ENCODE measurements at regions not wholly inside any gene's neighbourhood (a gene's known extent, or its start where the extent isn't known, plus 50 kb on each side); places are given as distances from the start of the nearest gene placed in this dataset.
"Not testable (repeated sequence)": the region's sequence is repeated elsewhere in the genome, so short reads cannot be mapped to it uniquely, and the experiment has no call there.

DNA sequence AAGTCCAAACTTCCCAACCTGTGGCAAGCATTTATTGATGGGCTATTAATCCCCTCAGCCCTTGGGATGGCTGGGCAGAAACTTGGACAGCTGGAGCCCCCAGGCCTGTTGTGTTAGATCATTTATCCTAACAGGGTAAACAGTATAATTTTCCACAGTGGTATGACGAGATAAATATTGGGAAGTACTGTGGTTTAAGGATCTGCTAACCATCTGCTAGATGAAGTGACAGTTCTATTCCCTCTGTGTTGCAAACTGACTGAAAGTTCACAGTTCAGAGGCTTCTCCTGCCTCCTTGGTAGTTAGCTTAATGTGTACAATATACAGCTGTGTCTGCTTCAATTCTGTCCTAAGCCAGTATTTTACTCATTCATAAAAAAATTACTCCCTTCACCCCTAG, 127.5 kb upstream of the CHODL start:
- Mint-ChIP-seq H3K4me3 (no peak overlapping the region), H3K9me3 (no peaks in the 10 kb centered on the region)
- TF ChIP-seq, protein P1, sequence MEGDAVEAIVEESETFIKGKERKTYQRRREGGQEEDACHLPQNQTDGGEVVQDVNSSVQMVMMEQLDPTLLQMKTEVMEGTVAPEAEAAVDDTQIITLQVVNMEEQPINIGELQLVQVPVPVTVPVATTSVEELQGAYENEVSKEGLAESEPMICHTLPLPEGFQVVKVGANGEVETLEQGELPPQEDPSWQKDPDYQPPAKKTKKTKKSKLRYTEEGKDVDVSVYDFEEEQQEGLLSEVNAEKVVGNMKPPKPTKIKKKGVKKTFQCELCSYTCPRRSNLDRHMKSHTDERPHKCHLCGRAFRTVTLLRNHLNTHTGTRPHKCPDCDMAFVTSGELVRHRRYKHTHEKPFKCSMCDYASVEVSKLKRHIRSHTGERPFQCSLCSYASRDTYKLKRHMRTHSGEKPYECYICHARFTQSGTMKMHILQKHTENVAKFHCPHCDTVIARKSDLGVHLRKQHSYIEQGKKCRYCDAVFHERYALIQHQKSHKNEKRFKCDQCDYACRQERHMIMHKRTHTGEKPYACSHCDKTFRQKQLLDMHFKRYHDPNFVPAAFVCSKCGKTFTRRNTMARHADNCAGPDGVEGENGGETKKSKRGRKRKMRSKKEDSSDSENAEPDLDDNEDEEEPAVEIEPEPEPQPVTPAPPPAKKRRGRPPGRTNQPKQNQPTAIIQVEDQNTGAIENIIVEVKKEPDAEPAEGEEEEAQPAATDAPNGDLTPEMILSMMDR (IDR thresholded peaks at IDR 0.05; ENCODE audit: unreplicated experiment in 3 of 3), result no peak

DNA sequence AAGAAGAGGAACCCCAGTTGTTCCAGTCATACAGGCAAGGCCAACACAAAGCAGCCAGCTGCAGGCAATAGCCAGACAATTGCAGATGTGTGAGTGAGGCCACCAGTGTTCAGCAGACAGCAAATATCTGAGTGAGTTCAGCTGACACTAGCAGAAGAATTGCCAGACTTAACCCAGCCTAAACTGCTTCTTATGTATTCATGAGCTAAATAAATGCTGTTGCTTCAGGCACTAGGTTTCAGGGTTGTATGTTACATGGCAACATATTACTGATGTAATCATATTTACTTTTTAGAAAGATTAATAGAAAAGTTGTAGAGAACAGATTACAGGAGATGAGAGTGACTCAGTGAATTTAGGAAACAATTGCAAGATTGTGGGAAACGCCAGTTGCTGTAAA, 129.8 kb upstream of the CHODL start:
- TF ChIP-seq, protein P1 (IDR thresholded peaks at IDR 0.05; ENCODE audit: unreplicated experiment in 3 of 3), result no peak

More for the DNA sequence above, 127.5 kb upstream of the CHODL start:
- peaks cover 28% of the 10 kb centered on the region for H3K4me1 Mint-ChIP-seq
- no peaks in the 10 kb centered on the region for H3K27me3 Mint-ChIP-seq (ENCODE audit: low read depth)
- no peak overlapping the region for H3K27ac Mint-ChIP-seq
- no peaks in the 10 kb centered on the region for H3K36me3 Mint-ChIP-seq (ENCODE audit: low read depth)

DNA sequence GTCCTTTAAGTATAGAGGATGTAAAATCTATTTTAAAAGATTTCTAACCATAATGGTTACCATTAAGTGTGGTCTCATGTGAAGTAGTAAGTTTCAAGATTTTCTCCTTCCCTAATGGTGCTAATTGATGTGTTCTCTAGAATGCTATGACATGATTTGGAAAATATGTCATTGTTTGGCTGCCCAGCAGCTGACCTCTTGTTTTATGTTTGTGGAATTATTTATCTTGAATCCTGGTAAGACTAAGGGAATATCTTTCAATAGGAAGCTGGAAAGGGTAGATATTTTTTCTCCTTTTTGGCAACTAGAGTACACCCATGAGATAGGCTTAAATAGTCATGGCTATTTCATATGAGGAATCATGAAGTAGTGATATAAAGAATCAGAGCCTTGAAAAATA, 139.8 kb upstream of the CHODL start:
- Mint-ChIP-seq H3K9me3 (peaks cover 5% of the 10 kb centered on the region), H3K4me3 (no peak overlapping the region), H3K27ac (peak overlapping the region in 2 of 3 experiments; percentile 7 to 28), H3K36me3 (ENCODE audit: low read depth) (no peaks in the 10 kb centered on the region), H3K4me1 (peaks cover 21% of the 10 kb centered on the region), H3K27me3 (ENCODE audit: low read depth) (no peaks in the 10 kb centered on the region)
- TF ChIP-seq, protein P1 (IDR thresholded peaks at IDR 0.05; ENCODE audit: unreplicated experiment in 3 of 3), result no peak

More for the DNA sequence above, 129.8 kb upstream of the CHODL start:
- H3K27ac Mint-ChIP-seq, result no peak overlapping the region
- no peaks in the 10 kb centered on the region for H3K36me3 Mint-ChIP-seq (ENCODE audit: low read depth)
- no peaks in the 10 kb centered on the region for H3K9me3 Mint-ChIP-seq
- H3K4me3 Mint-ChIP-seq, result no peak overlapping the region
- H3K27me3 Mint-ChIP-seq (ENCODE audit: low read depth), result no peaks in the 10 kb centered on the region
- peaks cover 12% of the 10 kb centered on the region for H3K4me1 Mint-ChIP-seq

DNA sequence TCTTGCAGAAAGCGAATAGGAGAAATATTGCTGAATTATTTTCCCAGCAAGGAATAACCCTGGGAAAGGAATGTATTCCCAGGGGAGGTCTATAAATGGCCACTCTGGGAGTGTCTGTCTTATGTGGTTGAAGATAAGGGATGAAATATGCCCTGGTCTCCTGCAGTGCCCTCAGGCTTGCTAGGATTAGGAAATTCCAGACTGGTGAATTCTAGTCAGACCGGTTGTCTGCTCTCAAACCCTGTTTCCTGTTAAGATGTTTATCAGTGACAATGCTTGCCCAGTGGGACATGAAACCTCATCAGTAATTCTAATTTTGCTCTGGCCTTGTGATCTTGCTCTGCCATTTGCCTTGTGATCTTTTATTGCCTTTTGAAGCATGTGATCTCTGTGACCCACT, 148.2 kb upstream of the CHODL start:
- H3K27me3 Mint-ChIP-seq (ENCODE audit: low read depth); H3K4me3 Mint-ChIP-seq; H3K4me1 Mint-ChIP-seq; H3K36me3 Mint-ChIP-seq (ENCODE audit: low read depth); H3K27ac Mint-ChIP-seq: not testable (repeated sequence)
- peaks cover 40% of the 10 kb centered on the region for H3K9me3 Mint-ChIP-seq

DNA sequence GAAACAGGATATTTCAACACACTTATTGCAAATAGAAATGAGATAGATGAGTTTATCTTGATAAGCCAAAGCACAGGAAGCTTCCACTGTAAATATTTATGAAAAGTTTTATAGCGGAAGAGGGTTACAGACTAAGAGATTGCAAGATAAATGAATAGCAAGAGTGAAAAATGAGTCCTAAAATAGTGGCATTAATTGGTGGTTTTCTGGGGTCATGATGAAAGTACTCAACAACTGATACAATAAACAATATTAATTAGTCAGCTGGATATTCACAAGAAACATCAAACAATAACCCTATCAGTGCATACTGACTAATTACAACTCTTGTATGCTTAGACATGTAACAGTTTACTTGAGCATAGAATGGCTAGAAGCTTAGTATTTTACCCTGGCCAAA, 154.8 kb upstream of the CHODL start:
- H3K27ac Mint-ChIP-seq, result no peak overlapping the region
- TF ChIP-seq, protein P1 (IDR thresholded peaks at IDR 0.05; ENCODE audit: unreplicated experiment in 3 of 3), result no peak
- H3K4me1 Mint-ChIP-seq, result no peaks in the 10 kb centered on the region
- H3K4me3 Mint-ChIP-seq, result no peak overlapping the region
- H3K27me3 Mint-ChIP-seq (ENCODE audit: low read depth), result no peaks in the 10 kb centered on the region
- H3K9me3 Mint-ChIP-seq, result peaks cover 25% of the 10 kb centered on the region
- no peaks in the 10 kb centered on the region for H3K36me3 Mint-ChIP-seq (ENCODE audit: low read depth)

DNA sequence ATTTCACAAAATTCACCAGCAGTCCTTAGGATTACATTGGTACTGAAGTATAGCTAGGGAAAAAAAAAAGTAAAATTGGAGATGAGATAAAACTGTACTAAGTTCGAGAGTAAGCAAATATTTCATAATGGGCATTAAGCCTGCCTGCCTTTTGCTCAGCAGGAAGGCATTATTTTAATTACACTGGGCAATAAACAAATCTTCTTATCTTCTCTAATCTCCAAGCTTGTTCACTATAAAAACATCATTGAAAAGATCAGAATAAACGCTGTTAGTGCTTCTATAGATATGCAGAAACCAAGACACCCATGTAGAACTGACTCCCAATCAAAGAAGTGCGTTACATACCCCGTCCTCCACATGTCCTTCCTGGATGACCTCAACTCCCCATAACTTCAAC, 174.2 kb upstream of the CHODL start:
- no peak overlapping the region for H3K27ac Mint-ChIP-seq
- no peaks in the 10 kb centered on the region for H3K36me3 Mint-ChIP-seq (ENCODE audit: low read depth)
- no peak overlapping the region for H3K4me3 Mint-ChIP-seq
- no peaks in the 10 kb centered on the region for H3K4me1 Mint-ChIP-seq
- TF ChIP-seq, protein P1 (IDR thresholded peaks at IDR 0.05; ENCODE audit: unreplicated experiment in 3 of 3), result no peak
- H3K27me3 Mint-ChIP-seq (ENCODE audit: low read depth), result no peaks in the 10 kb centered on the region
- H3K9me3 Mint-ChIP-seq, result no peaks in the 10 kb centered on the region

Data from nephron (organoid).